ENCODE measurements at regions not wholly inside any gene's neighbourhood (a gene's known extent, or its start where the extent isn't known, plus 50 kb on each side); places are given as distances from the start of the nearest gene placed in this dataset.

GRCh38 chr18:78769502-78770105 is 210.0 kb upstream of the SALL3 start:
- TF ChIP-seq CTCF (conservative IDR thresholded peaks at IDR 0.05; ENCODE audit: low read depth, low read length): no peak
- H3K36me3 ChIP-seq (ENCODE audit: insufficient read depth): no peaks in the 10 kb centered on the region
- no peak overlapping the region for H3K9ac ChIP-seq
- no peaks in the 10 kb centered on the region for H3K4me1 ChIP-seq (ENCODE audit: low read depth, poor library complexity, severe bottlenecking)
- H3K4me3 ChIP-seq (IDR thresholded peaks at IDR 0.05; ENCODE audit: insufficient read depth, low read depth, low read length): no peak overlapping the region
- no peak overlapping the region for H3K4me2 ChIP-seq
- no peak overlapping the region for H2AFZ ChIP-seq (ENCODE audit: low read depth)
- no peak overlapping the region for H3K27ac ChIP-seq
- H4K20me1 ChIP-seq (ENCODE audit: insufficient read depth): no peaks in the 10 kb centered on the region
- no peaks in the 10 kb centered on the region for H3K27me3 ChIP-seq (ENCODE audit: insufficient read depth, low read depth)
- no peaks in the 10 kb centered on the region for H3K79me2 ChIP-seq (ENCODE audit: insufficient read depth, low read depth)

- no peak overlapping the region for H2AFZ ChIP-seq (ENCODE audit: low read depth)
- TF ChIP-seq CTCF (conservative IDR thresholded peaks at IDR 0.05; ENCODE audit: low read depth, low read length): no peak
- H3K79me2 ChIP-seq (ENCODE audit: insufficient read depth, low read depth): no peaks in the 10 kb centered on the region
- H3K36me3 ChIP-seq (ENCODE audit: insufficient read depth): no peaks in the 10 kb centered on the region
- H3K27me3 ChIP-seq (ENCODE audit: insufficient read depth, low read depth): no peaks in the 10 kb centered on the region
- H3K27ac ChIP-seq: no peak overlapping the region
- H3K4me3 ChIP-seq (IDR thresholded peaks at IDR 0.05; ENCODE audit: insufficient read depth, low read depth, low read length): no peak overlapping the region
- no peak overlapping the region for H3K4me2 ChIP-seq
- no peak overlapping the region for H3K9ac ChIP-seq
- no peaks in the 10 kb centered on the region for H3K4me1 ChIP-seq (ENCODE audit: low read depth, poor library complexity, severe bottlenecking)
- no peaks in the 10 kb centered on the region for H4K20me1 ChIP-seq (ENCODE audit: insufficient read depth)
These were observed 209.3 kb upstream of the SALL3 start for GRCh38 chr18:78770139-78770822.

GRCh38 chr18:78770823-78771139 is 208.8 kb upstream of the SALL3 start:
- no peaks in the 10 kb centered on the region for H3K4me1 ChIP-seq (ENCODE audit: low read depth, poor library complexity, severe bottlenecking)
- no peak overlapping the region for H3K9ac ChIP-seq
- H3K4me3 ChIP-seq (IDR thresholded peaks at IDR 0.05; ENCODE audit: insufficient read depth, low read depth, low read length): no peak overlapping the region
- H4K20me1 ChIP-seq (ENCODE audit: insufficient read depth): no peaks in the 10 kb centered on the region
- H2AFZ ChIP-seq (ENCODE audit: low read depth): no peak overlapping the region
- no peaks in the 10 kb centered on the region for H3K36me3 ChIP-seq (ENCODE audit: insufficient read depth)
- no peak overlapping the region for H3K27ac ChIP-seq
- no peaks in the 10 kb centered on the region for H3K27me3 ChIP-seq (ENCODE audit: insufficient read depth, low read depth)
- TF ChIP-seq CTCF (conservative IDR thresholded peaks at IDR 0.05; ENCODE audit: low read depth, low read length): no peak
- no peaks in the 10 kb centered on the region for H3K79me2 ChIP-seq (ENCODE audit: insufficient read depth, low read depth)
- H3K4me2 ChIP-seq: no peak overlapping the region

GRCh38 chr18:78771496-78772359 is 207.9 kb upstream of the SALL3 start:
- H3K4me2 ChIP-seq: no peak overlapping the region
- H3K27ac ChIP-seq: no peak overlapping the region
- no peaks in the 10 kb centered on the region for H3K79me2 ChIP-seq (ENCODE audit: insufficient read depth, low read depth)
- H3K4me3 ChIP-seq (IDR thresholded peaks at IDR 0.05; ENCODE audit: insufficient read depth, low read depth, low read length): no peak overlapping the region
- no peak overlapping the region for H2AFZ ChIP-seq (ENCODE audit: low read depth)
- no peak overlapping the region for H3K9ac ChIP-seq
- H3K4me1 ChIP-seq (ENCODE audit: low read depth, poor library complexity, severe bottlenecking): no peaks in the 10 kb centered on the region
- TF ChIP-seq CTCF (conservative IDR thresholded peaks at IDR 0.05; ENCODE audit: low read depth, low read length): no peak
- H4K20me1 ChIP-seq (ENCODE audit: insufficient read depth): no peaks in the 10 kb centered on the region
- no peaks in the 10 kb centered on the region for H3K27me3 ChIP-seq (ENCODE audit: insufficient read depth, low read depth)
- no peaks in the 10 kb centered on the region for H3K36me3 ChIP-seq (ENCODE audit: insufficient read depth)

All from KMS-11 (cell line).